ENCODE measurements at regions not wholly inside any gene's neighbourhood (a gene's known extent, or its start where the extent isn't known, plus 50 kb on each side); places are given as distances from the start of the nearest gene placed in this dataset.

DNA sequence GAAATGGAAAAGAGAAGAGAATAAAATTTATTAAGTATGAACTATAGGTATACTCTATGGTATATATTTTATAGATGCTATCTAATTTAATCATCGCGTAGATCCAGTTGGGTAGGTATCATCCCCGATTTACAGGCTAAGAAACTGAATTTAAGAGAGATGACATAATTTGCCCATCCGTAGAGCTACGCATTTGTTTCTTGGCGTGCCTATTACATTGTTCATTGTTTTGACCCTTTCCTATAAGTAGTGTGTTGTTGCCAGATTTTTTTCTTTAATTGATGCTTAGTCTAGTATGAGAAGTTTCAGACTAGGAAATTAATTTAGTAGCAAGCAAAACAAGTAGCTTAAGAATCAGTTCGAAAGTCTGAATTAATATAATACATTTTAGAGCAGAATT is 205.7 kb upstream of the NPSR1 start:
- no peak for TF ChIP-seq POLR2A (IDR thresholded peaks at IDR 0.05)
- TF ChIP-seq, protein P1, sequence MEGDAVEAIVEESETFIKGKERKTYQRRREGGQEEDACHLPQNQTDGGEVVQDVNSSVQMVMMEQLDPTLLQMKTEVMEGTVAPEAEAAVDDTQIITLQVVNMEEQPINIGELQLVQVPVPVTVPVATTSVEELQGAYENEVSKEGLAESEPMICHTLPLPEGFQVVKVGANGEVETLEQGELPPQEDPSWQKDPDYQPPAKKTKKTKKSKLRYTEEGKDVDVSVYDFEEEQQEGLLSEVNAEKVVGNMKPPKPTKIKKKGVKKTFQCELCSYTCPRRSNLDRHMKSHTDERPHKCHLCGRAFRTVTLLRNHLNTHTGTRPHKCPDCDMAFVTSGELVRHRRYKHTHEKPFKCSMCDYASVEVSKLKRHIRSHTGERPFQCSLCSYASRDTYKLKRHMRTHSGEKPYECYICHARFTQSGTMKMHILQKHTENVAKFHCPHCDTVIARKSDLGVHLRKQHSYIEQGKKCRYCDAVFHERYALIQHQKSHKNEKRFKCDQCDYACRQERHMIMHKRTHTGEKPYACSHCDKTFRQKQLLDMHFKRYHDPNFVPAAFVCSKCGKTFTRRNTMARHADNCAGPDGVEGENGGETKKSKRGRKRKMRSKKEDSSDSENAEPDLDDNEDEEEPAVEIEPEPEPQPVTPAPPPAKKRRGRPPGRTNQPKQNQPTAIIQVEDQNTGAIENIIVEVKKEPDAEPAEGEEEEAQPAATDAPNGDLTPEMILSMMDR (IDR thresholded peaks at IDR 0.05), result no peak
- TF ChIP-seq POLR2AphosphoS5 (IDR thresholded peaks at IDR 0.05), result no peak

Data from breast epithelium (tissue), 3 donors.